Neural progenitor cell (in vitro differentiated cells): ENCODE measurements at regions not wholly inside any gene's neighbourhood (a gene's known extent, or its start where the extent isn't known, plus 50 kb on each side); places are given as distances from the start of the nearest gene placed in this dataset.
"Not testable (repeated sequence)": the region's sequence is repeated elsewhere in the genome, so short reads cannot be mapped to it uniquely, and the experiment has no call there.

Experiments used
- DNase-seq: peaks from one replicate; pipeline ENCODE4 v3.0.0-alpha.2; 2016; ENCODE audit warnings: low spot score
- H2AFZ ChIP-seq: fragments of 200-600 bp; sonication (generic); replicated peaks from 2 replicates; pipeline ENCODE4 v1.6.1; 2016; ENCODE audit warnings: antibody characterized with exemption
- H3F3A ChIP-seq: fragments of 200-600 bp; sonication (generic); 2 replicates; pipeline ENCODE4 v1.6.1; 2016; ENCODE audit warnings: antibody characterized with exemption, low read depth
- H3K27ac ChIP-seq: fragments of 200-600 bp; sonication (generic); 2 replicates; pipeline ENCODE4 v1.5.1; 2016; ENCODE audit warnings: mild to moderate bottlenecking
- H3K27me3 ChIP-seq: fragments of 200-600 bp; sonication (generic); 2 replicates; pipeline ENCODE4 v1.6.1; 2016; ENCODE audit warnings: mild to moderate bottlenecking, moderate library complexity
- H3K36me3 ChIP-seq: fragments of 200-600 bp; sonication (generic); 2 replicates; pipeline ENCODE4 v1.5.1; 2016
- H3K4me1 ChIP-seq: fragments of 200-600 bp; sonication (generic); 2 replicates; pipeline ENCODE4 v1.6.1; 2016; ENCODE audit warnings: mixed run types
- H3K4me2 ChIP-seq: fragments of 200-600 bp; sonication (generic); 2 replicates; pipeline ENCODE4 v1.6.1; 2016
- H3K4me3 ChIP-seq: fragments of 200-600 bp; sonication (generic); 2 replicates; pipeline ENCODE4 v1.5.1; 2016
- H3K79me2 ChIP-seq: fragments of 200-600 bp; sonication (generic); 2 replicates; pipeline ENCODE4 v1.6.1; 2016; ENCODE audit warnings: low read depth
- H3K9ac ChIP-seq: fragments of 200-600 bp; sonication (generic); 2 replicates; pipeline ENCODE4 v1.6.1; 2016
- H3K9me3 ChIP-seq: fragments of 200-600 bp; sonication (generic); 2 replicates; pipeline ENCODE4 v1.5.1; 2016; ENCODE audit warnings: low read depth
- H4K20me1 ChIP-seq: fragments of 200-600 bp; sonication (generic); 2 replicates; pipeline ENCODE4 v1.6.1; 2016; ENCODE audit warnings: low read depth
- H3K27ac Mint-ChIP-seq: 3 replicates; pipeline ENCODE4 v1.8.0; 2021; ENCODE audit warnings: mixed read lengths
- H3K27me3 Mint-ChIP-seq: 2 replicates; pipeline ENCODE4 v1.8.0; 2022; ENCODE audit warnings: low read depth, mild to moderate bottlenecking, inconsistent platforms, moderate library complexity, mixed read lengths; ENCODE audit not compliant: insufficient read depth
- H3K36me3 Mint-ChIP-seq: 3 replicates; pipeline ENCODE4 v1.8.0; 2021; ENCODE audit warnings: mixed read lengths
- H3K4me1 Mint-ChIP-seq: 3 replicates; pipeline ENCODE4 v1.8.0; 2021; ENCODE audit warnings: mixed read lengths
- H3K4me3 Mint-ChIP-seq: 3 replicates; pipeline ENCODE4 v1.8.0; 2021; ENCODE audit warnings: mild to moderate bottlenecking, moderate library complexity, mixed read lengths
- H3K9me3 Mint-ChIP-seq: 3 replicates; pipeline ENCODE4 v1.8.0; 2020; ENCODE audit warnings: mixed read lengths
- EZH2 ChIP-seq: fragments of 200-600 bp; sonication (generic); IDR thresholded peaks from 2 replicates; pipeline ENCODE4 v1.6.1; 2017; ENCODE audit warnings: antibody characterized with exemption, mild to moderate bottlenecking, moderate library complexity
- EZH2phosphoT487 ChIP-seq: fragments of 200-600 bp; sonication (generic); IDR thresholded peaks from 2 replicates; pipeline ENCODE4 v1.6.1; 2017; ENCODE audit warnings: antibody characterized with exemption
- TF ChIP-seq, protein P1 (sequence below): fragments of 200-600 bp; sonication (generic); IDR thresholded peaks from 2 replicates; pipeline ENCODE4 v1.5.1; 2017; ENCODE audit warnings: antibody characterized with exemption, mild to moderate bottlenecking

DNA sequence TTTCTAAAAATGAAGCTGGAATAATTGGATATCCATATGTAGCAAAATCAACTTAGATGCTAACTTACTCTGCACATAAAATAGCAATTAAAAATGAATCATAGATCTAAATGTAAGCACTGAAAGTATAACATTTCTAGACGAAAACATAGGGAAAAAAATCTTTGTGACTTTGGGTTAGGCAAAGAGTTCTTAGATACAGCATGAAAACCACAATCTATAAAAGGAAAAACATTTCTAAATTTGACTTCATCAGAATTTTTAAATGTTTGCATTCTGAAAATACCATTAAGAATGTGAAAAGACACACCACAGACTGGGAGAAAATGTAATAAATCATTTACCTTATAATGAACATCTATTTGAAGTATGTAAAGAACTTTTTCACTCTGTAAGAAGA is 128.8 kb downstream of the APIP start:
- Histone ChIP-seq H3K27ac (no peak overlapping the region), H3K9me3 (no peaks in the 10 kb centered on the region), H3K79me2 (no peaks in the 10 kb centered on the region), H3F3A (peaks cover 15% of the 10 kb centered on the region), H3K36me3 (no peaks in the 10 kb centered on the region), H3K4me1 (peaks cover 7% of the 10 kb centered on the region), H3K27me3 (no peaks in the 10 kb centered on the region), H3K4me3 (no peak overlapping the region), H3K4me2 (no peak overlapping the region), H4K20me1 (peaks cover 2% of the 10 kb centered on the region), H2AFZ (no peak overlapping the region), H3K9ac (no peak overlapping the region)
- Mint-ChIP-seq H3K4me3 (no peak overlapping the region), H3K36me3 (peaks cover 9% of the 10 kb centered on the region), H3K27ac (no peak overlapping the region), H3K4me1 (no peaks in the 10 kb centered on the region), H3K27me3 (no peaks in the 10 kb centered on the region), H3K9me3 (peaks cover 6% of the 10 kb centered on the region)
- TF ChIP-seq, protein P1, sequence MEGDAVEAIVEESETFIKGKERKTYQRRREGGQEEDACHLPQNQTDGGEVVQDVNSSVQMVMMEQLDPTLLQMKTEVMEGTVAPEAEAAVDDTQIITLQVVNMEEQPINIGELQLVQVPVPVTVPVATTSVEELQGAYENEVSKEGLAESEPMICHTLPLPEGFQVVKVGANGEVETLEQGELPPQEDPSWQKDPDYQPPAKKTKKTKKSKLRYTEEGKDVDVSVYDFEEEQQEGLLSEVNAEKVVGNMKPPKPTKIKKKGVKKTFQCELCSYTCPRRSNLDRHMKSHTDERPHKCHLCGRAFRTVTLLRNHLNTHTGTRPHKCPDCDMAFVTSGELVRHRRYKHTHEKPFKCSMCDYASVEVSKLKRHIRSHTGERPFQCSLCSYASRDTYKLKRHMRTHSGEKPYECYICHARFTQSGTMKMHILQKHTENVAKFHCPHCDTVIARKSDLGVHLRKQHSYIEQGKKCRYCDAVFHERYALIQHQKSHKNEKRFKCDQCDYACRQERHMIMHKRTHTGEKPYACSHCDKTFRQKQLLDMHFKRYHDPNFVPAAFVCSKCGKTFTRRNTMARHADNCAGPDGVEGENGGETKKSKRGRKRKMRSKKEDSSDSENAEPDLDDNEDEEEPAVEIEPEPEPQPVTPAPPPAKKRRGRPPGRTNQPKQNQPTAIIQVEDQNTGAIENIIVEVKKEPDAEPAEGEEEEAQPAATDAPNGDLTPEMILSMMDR, result no peak
- TF ChIP-seq EZH2 (no peak), EZH2phosphoT487 (no peak)
- no peak for DNase-seq

DNA sequence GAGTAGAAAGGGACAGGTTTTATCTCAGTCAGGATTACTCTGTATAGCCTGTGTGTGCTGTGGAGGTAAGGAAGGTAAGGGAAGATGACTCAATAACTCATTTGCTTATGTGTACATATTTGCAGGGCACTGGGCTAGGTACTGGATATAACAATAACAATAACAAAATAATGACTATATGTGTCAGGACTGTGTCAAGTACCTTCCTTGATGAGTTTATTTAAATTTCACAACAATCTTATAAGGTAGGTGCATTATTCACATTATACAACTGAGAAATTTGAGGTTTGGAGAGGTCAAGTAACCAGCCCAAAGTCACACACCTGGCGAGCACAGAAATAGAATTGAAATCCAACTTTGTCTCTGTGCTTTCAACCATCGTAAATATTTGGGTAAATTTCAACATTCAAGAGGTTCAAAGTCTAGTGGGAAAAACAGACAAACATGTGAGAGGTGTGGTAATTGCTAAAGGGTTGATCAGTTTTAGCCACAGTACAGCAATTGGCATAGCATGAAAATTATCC is 131.8 kb downstream of the APIP start:
- Histone ChIP-seq H3F3A (peaks cover 4% of the 10 kb centered on the region), H2AFZ (no peak overlapping the region), H4K20me1 (no peaks in the 10 kb centered on the region), H3K27ac (no peak overlapping the region), H3K79me2 (no peaks in the 10 kb centered on the region), H3K4me2 (no peak overlapping the region), H3K36me3 (peaks cover 5% of the 10 kb centered on the region), H3K4me3 (no peak overlapping the region), H3K4me1 (no peaks in the 10 kb centered on the region), H3K9me3 (no peaks in the 10 kb centered on the region), H3K9ac (no peak overlapping the region), H3K27me3 (no peaks in the 10 kb centered on the region)
- TF ChIP-seq, protein P1, result no peak
- TF ChIP-seq EZH2phosphoT487, result no peak
- TF ChIP-seq EZH2, result no peak
- no peaks in the 10 kb centered on the region for H3K27me3 Mint-ChIP-seq
- no peak overlapping the region for H3K4me3 Mint-ChIP-seq
- no peak overlapping the region for H3K27ac Mint-ChIP-seq
- peaks cover 5% of the 10 kb centered on the region for H3K9me3 Mint-ChIP-seq
- no peak for DNase-seq
- no peaks in the 10 kb centered on the region for H3K4me1 Mint-ChIP-seq
- peaks cover 11% of the 10 kb centered on the region for H3K36me3 Mint-ChIP-seq

DNA sequence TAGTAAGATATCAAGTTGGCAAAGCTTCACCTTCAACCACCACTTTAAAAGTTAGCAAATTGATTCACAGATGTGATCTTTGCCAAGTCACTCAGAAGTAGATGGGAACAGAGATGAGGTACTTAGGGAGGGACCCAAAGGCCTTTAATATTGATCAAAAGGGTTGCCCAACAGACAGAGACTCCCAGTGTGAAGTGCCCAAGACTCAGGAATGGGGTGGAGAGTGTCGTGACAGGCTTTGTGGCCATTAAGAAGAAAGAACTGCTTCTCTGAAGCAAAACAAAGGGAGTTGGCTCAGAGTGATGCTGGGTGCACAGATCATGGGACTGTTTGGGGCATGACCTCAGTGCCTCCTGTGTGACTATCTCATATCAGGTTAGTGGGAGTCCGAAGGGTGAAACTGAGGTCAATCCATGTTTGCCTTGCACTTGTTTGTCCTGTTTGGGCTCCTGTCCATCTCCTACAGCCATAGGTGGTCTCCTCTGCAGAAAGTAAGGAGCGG is 132.3 kb downstream of the APIP start:
- no peaks in the 10 kb centered on the region for H3K79me2 ChIP-seq
- H3K9ac ChIP-seq, result no peak overlapping the region
- no peaks in the 10 kb centered on the region for H3K27me3 ChIP-seq

DNA sequence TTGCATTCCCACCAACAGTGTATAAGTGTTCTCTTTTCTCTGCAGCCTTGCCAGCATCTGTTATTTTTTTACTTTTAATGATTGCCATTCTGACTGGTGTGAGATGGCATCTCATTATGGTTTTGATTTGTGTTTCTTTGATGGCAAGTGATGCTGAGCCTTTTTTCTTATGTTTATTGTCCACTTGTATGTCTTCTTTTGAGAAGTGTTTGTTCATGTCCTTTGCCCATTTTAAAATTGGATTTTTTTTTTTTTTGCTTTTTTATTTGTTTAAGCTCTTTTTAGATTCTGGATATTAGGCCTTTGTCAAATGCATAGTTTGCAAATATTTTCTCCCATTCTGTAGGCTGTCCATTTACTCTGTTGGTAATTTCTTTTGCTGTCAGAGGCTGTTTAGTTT is 134.4 kb downstream of the APIP start:
- H3K4me3 ChIP-seq, H3K27me3 ChIP-seq, H3K27me3 Mint-ChIP-seq, H3K27ac ChIP-seq, H3K9me3 ChIP-seq, H3K36me3 ChIP-seq, H3K27ac Mint-ChIP-seq, H3F3A ChIP-seq, H2AFZ ChIP-seq, H3K4me2 ChIP-seq, H3K4me1 Mint-ChIP-seq, H3K4me1 ChIP-seq, H3K79me2 ChIP-seq, H3K9ac ChIP-seq, H3K36me3 Mint-ChIP-seq, H3K9me3 Mint-ChIP-seq, DNase-seq, H4K20me1 ChIP-seq, H3K4me3 Mint-ChIP-seq: not testable (repeated sequence)

More for the DNA sequence above, 132.3 kb downstream of the APIP start:
- H3K4me1 Mint-ChIP-seq, result no peaks in the 10 kb centered on the region
- no peak overlapping the region for H3K4me3 ChIP-seq
- H3K36me3 ChIP-seq, result peaks cover 5% of the 10 kb centered on the region
- H3K36me3 Mint-ChIP-seq, result peaks cover 7% of the 10 kb centered on the region
- H3K27ac ChIP-seq, result no peak overlapping the region
- TF ChIP-seq EZH2phosphoT487, result no peak
- TF ChIP-seq, protein P1, result no peak
- TF ChIP-seq EZH2, result no peak
- no peaks in the 10 kb centered on the region for H3F3A ChIP-seq
- no peak overlapping the region for H2AFZ ChIP-seq
- peaks cover 5% of the 10 kb centered on the region for H3K9me3 Mint-ChIP-seq
- no peaks in the 10 kb centered on the region for H4K20me1 ChIP-seq
- no peak for DNase-seq
- no peak overlapping the region for H3K27ac Mint-ChIP-seq
- H3K4me1 ChIP-seq, result no peaks in the 10 kb centered on the region
- no peaks in the 10 kb centered on the region for H3K27me3 Mint-ChIP-seq
- H3K4me2 ChIP-seq, result no peak overlapping the region
- no peak overlapping the region for H3K4me3 Mint-ChIP-seq
- H3K9me3 ChIP-seq, result no peaks in the 10 kb centered on the region
